ENCODE measurements at regions not wholly inside any gene's neighbourhood (a gene's known extent, or its start where the extent isn't known, plus 50 kb on each side); places are given as distances from the start of the nearest gene placed in this dataset.

GRCh38 chr13:73934215-73934641 is 200.0 kb downstream of the KLF12 start:
- no peak for TF ChIP-seq CTCF (IDR thresholded peaks at IDR 0.05; ENCODE audit: insufficient read depth, low read length, poor library complexity, severe bottlenecking)
- H3K4me3 ChIP-seq (ENCODE audit: low read depth, low read length) = no peak overlapping the region
- no peaks in the 10 kb centered on the region for H3K36me3 ChIP-seq (ENCODE audit: control insufficient read depth, insufficient read depth, low read length)
- H3K27me3 ChIP-seq (ENCODE audit: control insufficient read depth, insufficient read depth, low read length) = no peaks in the 10 kb centered on the region
- no peak for DNase-seq (ENCODE audit: low read depth)

DNA sequence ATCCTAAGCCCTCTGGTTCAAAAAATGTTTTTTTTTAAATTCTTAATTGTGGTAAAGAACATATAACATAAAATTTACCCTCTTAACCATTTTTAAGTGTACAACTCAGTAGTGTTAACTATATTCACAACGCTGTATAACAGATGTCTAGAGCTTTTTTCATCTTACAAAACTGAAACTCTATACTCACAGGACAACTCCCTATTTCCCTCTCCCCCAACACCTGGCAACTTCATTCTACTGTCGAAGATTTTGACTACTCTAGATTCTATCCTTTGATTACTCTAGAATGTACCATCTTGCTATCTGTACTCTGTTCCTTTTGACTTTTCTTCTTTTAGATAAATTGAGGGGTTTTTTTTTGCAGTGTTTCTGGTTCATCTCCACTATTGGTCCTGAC is 200.4 kb downstream of the KLF12 start:
- no peaks in the 10 kb centered on the region for H3K27me3 ChIP-seq (ENCODE audit: control insufficient read depth, insufficient read depth, low read length)
- H3K4me3 ChIP-seq (ENCODE audit: low read depth, low read length) = no peak overlapping the region
- no peak for DNase-seq (ENCODE audit: low read depth)
- no peaks in the 10 kb centered on the region for H3K36me3 ChIP-seq (ENCODE audit: control insufficient read depth, insufficient read depth, low read length)
- TF ChIP-seq CTCF (IDR thresholded peaks at IDR 0.05; ENCODE audit: insufficient read depth, low read length, poor library complexity, severe bottlenecking) = no peak

DNA sequence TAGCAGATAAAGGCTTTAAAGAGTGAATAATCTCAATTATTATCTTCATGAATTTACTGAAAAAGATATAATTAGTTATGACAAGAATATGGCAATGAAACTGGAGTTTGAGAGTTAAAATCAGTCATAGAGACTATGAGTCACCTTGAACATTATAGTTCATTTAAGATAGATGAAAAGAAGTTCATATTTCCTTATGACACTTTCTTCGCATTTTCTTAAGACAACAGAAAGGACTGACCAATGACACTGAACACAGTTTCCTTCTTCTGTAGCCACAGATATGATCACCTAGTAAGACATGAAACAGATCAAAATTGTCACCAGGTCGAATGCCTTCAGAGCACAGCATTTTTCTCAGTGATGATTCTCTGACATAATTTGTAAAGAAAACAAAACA is 202.1 kb downstream of the KLF12 start:
- TF ChIP-seq CTCF (IDR thresholded peaks at IDR 0.05; ENCODE audit: insufficient read depth, low read length, poor library complexity, severe bottlenecking) = no peak
- Histone ChIP-seq H3K27me3 (ENCODE audit: control insufficient read depth, insufficient read depth, low read length) (no peaks in the 10 kb centered on the region), H3K4me3 (ENCODE audit: low read depth, low read length) (no peak overlapping the region), H3K36me3 (ENCODE audit: control insufficient read depth, insufficient read depth, low read length) (no peaks in the 10 kb centered on the region)
- no peak for DNase-seq (ENCODE audit: low read depth)

GRCh38 chr13:73929287-73929932 is 204.8 kb downstream of the KLF12 start:
- no peaks in the 10 kb centered on the region for H3K36me3 ChIP-seq (ENCODE audit: control insufficient read depth, insufficient read depth, low read length)
- no peak for DNase-seq (ENCODE audit: low read depth)
- no peaks in the 10 kb centered on the region for H3K27me3 ChIP-seq (ENCODE audit: control insufficient read depth, insufficient read depth, low read length)
- H3K4me3 ChIP-seq (ENCODE audit: low read depth, low read length) = no peak overlapping the region
- no peak for TF ChIP-seq CTCF (IDR thresholded peaks at IDR 0.05; ENCODE audit: insufficient read depth, low read length, poor library complexity, severe bottlenecking)

DNA sequence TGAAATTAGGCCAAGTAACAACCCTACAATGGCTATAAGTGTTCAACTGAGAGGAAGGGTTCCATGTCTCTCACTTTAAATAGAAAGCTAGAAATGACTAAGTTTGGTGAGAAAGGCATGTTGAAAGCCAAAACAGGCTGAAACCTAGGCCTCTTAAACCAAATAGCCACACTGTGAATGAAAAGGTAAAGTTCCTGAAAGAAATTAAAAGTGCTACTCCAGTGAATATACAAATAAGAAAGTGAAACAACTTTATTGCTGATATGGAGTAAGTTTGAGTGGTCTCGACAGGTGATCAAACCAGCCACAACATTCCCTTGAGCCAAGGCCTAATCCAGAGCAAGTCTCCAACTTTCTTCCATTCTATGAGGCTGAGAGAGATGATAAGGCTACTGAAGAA is 209.6 kb downstream of the KLF12 start:
- Histone ChIP-seq H3K4me3 (ENCODE audit: low read depth, low read length) (no peak overlapping the region), H3K27me3 (ENCODE audit: control insufficient read depth, insufficient read depth, low read length) (no peaks in the 10 kb centered on the region), H3K36me3 (ENCODE audit: control insufficient read depth, insufficient read depth, low read length) (no peaks in the 10 kb centered on the region)
- no peak for DNase-seq (ENCODE audit: low read depth)
- no peak for TF ChIP-seq CTCF (IDR thresholded peaks at IDR 0.05; ENCODE audit: insufficient read depth, low read length, poor library complexity, severe bottlenecking)

Measured in kidney epithelial cell (primary cell).